HEK293 (cell line): ENCODE measurements at regions not wholly inside any gene's neighbourhood (a gene's known extent, or its start where the extent isn't known, plus 50 kb on each side); places are given as distances from the start of the nearest gene placed in this dataset.

ENCODE experiments used
- CTCF ChIP-seq: fragments of 450-650 bp; formaldehyde crosslinking; IDR thresholded peaks from 2 replicates; pipeline ENCODE4 v1.5.1; 2016; ENCODE audit warnings: missing biosample characterization, missing genetic modification characterization
- REST ChIP-seq: fragments of 450-650 bp; formaldehyde crosslinking; IDR thresholded peaks from 2 replicates; pipeline ENCODE4 v1.5.1; 2016; ENCODE audit warnings: missing biosample characterization, missing genetic modification characterization
- ZBTB21 ChIP-seq: fragments of 450-650 bp; formaldehyde crosslinking; IDR thresholded peaks from 2 replicates; pipeline ENCODE4 v1.5.1; 2017; ENCODE audit warnings: missing biosample characterization, missing genetic modification characterization
- ZBTB8A ChIP-seq: fragments of 450-650 bp; formaldehyde crosslinking; IDR thresholded peaks from 2 replicates; pipeline ENCODE4 v1.5.1; 2016; ENCODE audit warnings: missing biosample characterization, missing genetic modification characterization
- ZNF211 ChIP-seq: fragments of 450-650 bp; formaldehyde crosslinking; IDR thresholded peaks from 2 replicates; pipeline ENCODE4 v1.5.1; 2016; ENCODE audit warnings: low read depth, missing biosample characterization, missing genetic modification characterization
- ZNF280C ChIP-seq: fragments of 450-650 bp; formaldehyde crosslinking; IDR thresholded peaks from 2 replicates; pipeline ENCODE4 v1.5.1; 2016; ENCODE audit warnings: missing biosample characterization, missing genetic modification characterization
- ZNF600 ChIP-seq: fragments of 450-650 bp; formaldehyde crosslinking; IDR thresholded peaks from 2 replicates; pipeline ENCODE4 v1.5.1; 2016; ENCODE audit warnings: missing biosample characterization, missing genetic modification characterization
- ZNF660 ChIP-seq: fragments of 450-650 bp; IDR thresholded peaks from 2 replicates; pipeline ENCODE4 v1.5.1; 2018; ENCODE audit warnings: missing biosample characterization, mild to moderate bottlenecking, missing genetic modification characterization
- ZNF701 ChIP-seq: fragments of 450-650 bp; formaldehyde crosslinking; IDR thresholded peaks from 2 replicates; pipeline ENCODE4 v1.5.1; 2016; ENCODE audit warnings: missing biosample characterization, missing genetic modification characterization
- ZNF830 ChIP-seq: fragments of 450-650 bp; IDR thresholded peaks from 2 replicates; pipeline ENCODE4 v1.5.0; 2018; ENCODE audit warnings: missing biosample characterization, missing genetic modification characterization, low read depth, mild to moderate bottlenecking, moderate library complexity

GRCh38 chr21:19700476-19700875 is 1296.9 kb upstream of the TMPRSS15 start:
- no peak for TF ChIP-seq ZNF600 (tag by site-specific recombination)
- no peak for TF ChIP-seq CTCF (tag by site-specific recombination)
- TF ChIP-seq ZNF701, result no peak
- TF ChIP-seq ZNF660 (tag by site-specific recombination), result no peak
- TF ChIP-seq ZNF280C (tag by site-specific recombination), result no peak
- TF ChIP-seq ZNF830 (tag by site-specific recombination), result no peak
- TF ChIP-seq ZNF211, result no peak
- TF ChIP-seq ZBTB8A (tag by site-specific recombination), result no peak
- no peak for TF ChIP-seq ZBTB21
- no peak for TF ChIP-seq REST (tag by site-specific recombination)
